ENCODE measurements at regions not wholly inside any gene's neighbourhood (a gene's known extent, or its start where the extent isn't known, plus 50 kb on each side); places are given as distances from the start of the nearest gene placed in this dataset.

DNA sequence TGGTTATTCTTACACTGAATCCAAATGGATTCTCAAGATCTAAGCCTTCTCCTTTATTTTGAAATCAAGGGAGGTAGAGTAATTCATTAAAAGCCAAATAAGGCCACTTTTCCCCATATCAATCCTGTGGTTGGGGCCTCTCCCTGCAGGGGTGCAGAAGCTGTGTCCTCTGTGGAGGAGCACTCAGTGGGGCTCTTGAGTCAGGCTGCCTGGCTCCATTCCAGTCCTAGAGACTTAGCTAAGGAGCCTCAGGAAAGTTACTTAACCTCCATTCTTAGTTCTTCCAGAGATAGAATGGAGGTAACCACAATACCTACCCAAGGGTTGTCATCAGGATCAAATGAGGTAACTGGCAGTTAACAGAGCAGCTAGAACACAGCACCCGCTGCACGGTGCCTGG lies 564.3 kb downstream of the CMPK2 start:
- no peak for DNase-seq

DNA sequence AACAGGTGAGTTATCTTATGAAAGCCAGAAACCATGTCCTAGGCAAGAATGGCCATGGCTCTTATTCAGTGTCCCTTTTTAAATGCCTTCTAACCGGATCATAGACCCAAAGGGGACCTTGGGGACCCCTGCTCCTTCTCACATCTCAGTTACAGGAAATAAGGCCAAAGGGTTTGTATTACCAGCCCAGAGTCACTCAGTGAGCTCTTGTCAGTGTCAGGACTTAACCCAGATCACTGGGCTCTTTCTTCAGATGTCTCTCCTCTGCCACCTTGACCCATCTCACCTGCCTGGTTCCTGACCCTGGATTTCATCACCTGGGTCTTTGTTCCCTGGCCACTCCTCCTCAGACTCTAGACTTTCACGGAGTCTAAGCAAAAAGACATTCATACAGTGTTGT lies 556.7 kb downstream of the CMPK2 start:
- no peak for DNase-seq

DNA sequence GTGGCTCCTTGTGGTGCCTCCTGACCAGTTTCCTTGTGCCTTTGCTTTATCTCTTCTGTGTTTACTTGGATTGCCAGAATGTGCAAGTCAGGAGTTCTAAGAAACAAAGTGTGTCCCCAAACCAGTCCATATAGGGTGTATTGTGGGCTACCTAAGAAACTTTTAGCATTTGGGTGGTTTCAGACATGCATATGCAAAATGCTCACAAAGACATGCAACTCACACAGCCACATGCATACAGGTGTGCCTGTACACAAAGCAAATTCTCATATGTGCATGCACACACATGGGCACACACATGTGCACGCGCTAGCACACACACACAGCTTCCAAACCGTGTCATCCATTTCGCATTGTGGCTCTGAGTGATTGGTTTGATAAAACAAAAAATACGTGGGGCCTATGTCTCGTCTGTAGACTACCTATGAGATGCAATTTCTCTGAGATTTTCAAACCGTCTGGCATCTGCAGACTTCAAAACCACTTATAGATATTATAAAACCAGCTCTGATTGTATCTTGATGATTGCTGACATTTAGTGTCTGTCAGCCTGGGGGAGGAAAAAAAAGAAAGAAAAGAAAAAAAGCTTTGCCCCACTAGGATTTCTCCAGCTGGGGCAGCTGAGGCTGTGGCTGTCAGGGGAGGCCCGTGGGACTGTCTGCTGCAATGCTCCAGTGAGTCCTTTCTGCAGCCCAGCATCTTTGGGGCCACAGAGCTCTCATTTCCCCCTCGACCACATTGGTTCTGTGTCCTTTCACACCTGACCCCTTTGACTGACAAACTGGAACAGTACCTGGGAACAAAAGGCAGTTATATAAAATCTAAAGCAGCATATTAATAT lies 556.1 kb downstream of the CMPK2 start:
- DNase-seq: no peak

DNA sequence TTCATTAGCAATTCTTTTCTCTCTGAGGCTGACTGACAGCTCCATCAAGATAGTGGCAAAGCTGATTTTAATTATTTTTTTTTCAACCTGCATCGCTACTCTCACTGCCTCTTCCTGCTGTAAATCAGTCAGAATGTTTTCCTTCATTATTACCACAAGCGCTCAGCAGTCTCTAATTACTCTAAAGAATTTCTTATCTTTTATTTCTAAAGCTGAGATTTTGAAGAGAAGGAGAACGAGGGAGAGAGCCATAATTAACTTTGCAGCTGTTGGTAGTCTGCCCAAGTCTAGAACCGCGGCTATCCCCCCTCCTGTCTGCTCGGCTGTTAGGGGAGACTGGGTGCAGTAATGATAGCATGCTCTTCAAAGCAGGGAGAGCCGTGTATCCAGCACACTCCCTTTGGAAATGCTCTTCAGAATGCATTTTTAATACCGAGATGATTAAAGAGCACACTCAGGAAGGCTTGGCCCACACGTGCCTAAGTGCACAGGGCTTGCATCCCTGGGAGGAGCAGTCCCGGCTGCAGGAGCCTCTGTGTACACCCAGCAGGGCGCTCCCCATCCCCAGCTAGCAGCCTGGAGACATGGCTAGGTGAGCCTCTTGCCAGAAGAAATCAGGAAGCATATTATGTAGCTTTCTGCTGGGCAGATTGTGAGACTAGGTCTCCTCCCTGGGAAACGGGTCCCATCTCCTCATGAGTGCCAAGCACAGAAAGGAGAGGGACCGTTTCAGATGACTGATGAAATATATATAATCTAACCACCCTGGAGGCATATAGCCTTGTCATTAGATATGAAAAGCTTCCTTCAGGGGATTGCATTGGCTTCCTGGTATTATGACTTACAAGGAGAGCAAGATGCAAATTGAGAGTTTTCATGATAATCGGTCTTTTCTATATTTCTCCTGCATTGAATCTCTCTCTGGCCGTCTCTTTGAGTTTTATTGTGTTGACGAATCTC lies 555.2 kb downstream of the CMPK2 start:
- DNase-seq: no peak

DNA sequence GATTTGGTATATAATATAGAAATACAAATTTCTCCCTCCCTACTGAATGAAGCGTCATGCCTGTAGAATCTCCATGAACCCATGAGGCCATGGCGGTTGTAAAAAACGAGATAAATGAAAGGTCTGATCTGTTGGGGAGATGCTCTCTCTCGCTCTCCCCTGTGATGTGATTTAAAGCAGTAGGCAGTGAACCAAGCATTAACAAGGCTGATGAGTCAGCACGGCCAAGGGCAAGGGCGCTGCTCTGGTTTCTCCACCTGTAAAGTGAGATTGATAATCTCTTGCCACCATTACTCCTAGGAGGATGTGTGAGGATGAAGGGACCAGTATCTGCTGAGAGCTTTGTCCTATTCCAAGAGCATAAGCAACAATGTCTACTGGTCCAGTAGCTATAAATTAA lies 553.3 kb downstream of the CMPK2 start:
- no peak for DNase-seq

DNA sequence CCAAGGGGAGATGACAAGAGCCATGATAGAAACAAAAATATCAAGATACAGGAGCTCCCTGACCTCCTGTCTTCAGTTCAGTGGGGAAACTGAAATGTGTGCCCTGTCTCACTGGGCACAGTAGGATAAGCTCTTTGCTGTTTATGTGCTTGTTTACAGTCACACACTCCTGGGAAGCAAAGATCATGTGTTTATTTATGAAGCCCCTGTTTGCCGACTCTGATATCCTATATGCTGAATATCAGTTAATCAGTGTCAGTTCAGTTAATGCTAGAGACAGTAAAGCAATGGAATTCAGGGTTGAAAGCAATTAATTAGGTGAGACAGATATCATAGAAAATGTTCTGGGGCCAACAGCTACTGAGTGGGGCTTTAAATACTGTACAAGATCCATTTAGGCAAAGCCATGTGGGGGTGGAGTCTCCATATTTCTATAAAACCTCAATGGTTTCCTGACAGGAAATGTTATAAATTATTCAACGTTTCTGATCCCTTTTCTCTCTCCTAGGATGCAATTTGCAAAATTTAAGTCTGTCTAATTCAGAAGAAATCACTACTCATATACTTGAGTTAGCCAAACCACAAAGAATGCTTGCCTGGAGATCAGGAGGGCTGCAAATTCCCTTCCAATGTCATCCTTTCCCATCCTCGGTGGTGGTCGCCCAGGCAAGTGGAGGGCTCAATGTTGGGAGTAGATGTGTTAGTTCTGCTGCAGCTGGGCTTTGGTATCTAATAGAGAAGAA lies 551.3 kb downstream of the CMPK2 start:
- no peak for DNase-seq

DNA sequence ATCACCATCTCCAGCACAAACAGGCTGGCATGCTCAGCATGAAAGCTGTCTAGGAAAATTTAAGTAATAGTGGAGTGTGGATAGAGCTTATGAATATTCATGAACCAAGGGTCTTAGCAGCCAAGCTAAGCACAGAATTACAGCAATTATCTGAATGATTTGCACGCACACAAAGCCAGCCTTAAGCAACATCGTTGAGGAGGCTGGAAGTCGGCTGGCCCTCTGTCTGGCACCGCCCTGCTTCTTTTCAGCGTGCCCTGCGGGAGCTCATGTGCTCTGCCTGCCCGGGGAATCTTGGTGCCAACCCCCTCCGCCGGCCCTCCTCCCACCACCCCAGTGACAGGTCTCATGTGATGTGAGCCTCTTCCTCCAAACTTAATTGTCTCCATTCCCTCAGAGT lies 540.1 kb downstream of the CMPK2 start:
- DNase-seq: no peak

DNA sequence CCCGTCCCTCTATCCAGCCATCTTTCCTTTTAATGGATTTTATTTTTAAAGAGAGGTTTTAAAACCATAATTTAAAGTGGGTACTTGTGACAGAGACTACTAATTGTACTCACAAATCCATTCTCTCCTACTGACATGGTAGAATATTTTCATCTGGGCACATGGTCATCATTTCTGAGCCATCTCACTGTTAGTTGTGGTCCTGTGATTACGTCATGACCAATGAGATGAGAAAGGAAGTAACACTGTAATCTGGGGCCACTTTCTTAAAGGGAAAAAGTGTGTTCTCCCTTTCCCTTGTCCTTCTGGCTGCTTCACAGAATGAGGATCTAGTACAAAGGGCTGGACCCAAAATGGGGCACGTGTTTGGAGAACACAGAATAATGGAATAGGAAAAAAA lies 538.7 kb downstream of the CMPK2 start:
- DNase-seq: no peak

DNA sequence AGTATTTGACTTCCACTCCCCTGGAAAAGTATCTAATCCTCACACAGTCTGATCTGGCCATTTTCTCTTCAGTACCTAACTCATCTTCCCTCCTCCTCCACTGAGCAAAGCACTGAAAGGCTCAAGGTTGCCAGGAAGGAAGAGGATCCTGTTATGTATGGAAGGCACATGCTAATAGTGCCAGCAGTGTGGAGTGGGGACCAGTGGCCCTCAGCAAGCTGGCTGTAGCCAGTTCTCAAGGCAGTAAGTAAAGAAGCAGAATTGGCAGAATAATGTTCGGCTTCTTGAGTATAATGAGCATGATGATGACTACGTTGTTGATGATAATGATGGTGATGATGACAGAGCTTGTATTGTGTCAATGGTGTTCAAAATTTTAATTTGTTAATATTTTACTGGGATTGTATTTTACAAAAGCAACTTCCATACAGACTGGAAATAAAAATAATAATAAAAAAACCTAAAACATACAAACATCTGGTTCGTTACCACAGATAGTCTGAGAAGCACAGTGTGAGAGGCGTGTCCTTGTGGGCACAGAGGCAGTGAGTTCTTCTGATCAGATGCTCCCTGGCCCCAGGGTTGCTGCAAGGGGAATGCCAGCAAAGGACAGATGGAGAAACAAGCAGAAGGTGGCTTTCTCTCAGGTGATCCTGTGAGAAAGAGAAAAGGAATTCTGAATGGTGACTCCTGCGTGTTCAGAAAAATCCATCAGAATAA lies 528.8 kb downstream of the CMPK2 start:
- DNase-seq: no peak

DNA sequence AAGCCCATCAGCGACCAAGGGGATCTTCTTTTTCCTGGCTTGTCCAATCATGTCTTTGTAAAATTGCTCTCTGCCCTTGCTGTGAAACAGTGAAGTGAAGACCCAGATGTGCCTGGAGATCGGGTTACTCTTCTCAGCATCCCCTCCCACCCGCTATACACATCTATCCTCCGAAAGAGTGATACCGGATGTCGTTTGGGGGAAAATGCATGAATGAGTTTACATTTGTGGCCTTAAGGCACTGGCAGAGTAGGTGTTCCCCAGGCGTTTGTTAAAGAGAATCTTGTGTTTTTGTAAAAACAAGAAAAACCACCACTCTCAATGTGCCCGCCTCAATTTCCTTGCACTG lies 528.3 kb downstream of the CMPK2 start:
- DNase-seq: no peak

DNA sequence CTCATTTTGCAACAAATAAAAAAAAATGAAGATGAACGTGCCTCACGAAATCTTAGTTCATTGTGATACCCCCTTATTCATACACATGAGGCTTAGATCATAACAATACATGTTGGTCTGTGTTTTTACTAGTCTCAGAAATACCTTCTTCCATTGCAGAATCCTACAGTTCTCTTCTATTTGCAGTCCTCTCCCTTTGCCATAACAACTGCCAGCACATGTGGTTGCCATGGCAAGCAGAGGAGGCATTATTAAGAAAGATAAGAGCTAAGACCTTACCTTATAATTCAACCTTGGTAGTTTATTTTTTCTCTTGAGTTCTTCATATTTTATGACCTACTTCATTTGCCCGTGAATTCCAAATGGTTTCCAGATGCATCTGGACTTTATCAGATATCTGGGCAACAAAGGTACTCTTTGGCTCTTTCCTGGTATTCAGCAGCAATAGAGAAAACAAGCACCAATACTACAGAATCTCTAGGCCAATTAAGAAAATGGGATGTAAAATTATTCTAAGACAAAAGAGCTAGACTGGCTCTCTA lies 524.0 kb downstream of the CMPK2 start:
- no peak for DNase-seq

DNA sequence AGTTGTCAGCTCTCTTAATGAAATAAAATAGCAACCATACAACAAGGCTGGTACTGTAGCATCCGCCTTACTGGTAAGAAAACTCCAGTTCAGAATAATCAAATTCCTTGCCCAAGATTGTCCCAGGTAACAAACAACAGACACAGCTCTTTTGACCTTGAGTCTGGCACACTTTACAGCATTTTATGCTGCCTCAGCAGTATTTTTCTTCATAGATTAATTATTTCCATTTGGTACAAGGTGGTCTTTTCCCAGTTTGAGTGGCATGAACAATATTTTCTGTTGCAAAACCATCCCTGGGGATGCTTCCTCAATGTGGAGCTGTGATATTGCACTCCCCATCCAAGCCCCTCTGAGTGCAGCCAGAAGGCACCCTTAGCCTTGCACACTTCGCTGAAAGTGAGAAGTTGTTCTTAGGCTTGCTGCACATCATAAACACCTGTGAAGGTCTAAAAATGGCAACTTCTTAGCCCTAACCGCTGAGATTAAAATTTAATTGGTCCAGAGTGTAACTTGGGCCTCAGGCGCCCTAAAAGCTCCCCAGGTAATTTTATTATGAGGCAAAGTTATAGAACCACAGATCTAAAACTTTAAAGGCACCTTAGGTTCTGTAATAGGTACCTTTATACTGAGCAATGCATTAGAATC lies 523.3 kb downstream of the CMPK2 start:
- DNase-seq: no peak

DNA sequence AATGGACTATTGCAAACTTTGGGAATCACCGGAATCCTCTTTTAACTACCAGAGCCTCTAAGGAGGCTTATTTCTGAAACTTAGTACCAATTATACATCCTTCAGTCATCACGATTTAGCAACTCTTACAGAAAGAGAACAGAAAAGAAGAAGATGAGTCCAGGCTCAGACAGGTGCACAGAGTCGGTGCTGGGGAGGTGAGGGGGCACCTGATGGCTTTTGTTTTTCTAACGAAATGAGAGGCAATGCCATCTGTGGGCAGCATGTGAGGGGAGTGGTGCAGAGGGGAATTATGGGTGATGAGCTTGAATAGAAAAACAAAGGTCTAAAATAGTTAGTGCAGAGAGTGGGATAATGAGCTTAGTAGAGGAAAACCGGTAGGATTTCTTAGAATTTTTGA lies 522.6 kb downstream of the CMPK2 start:
- no peak for DNase-seq

DNA sequence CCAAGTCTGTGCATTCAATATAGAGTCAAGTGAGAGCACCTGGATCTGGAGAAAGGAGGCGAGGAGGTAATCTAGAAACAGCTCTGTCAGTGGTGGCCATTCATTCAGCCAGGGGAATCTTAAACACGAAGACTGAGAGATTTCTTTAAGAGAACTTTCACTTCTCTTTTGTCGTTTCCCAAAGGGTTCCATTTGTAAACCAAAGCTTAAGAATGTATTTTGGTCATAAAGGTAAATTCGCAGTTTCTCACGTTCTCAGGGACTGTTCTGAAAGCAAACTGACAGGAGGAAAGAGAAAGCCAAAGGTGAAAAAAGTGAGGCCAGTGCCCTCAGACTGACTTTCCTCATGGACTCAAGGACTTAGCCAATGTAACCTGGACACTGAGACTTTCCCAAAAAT lies 513.5 kb downstream of the CMPK2 start:
- DNase-seq: no peak

DNA sequence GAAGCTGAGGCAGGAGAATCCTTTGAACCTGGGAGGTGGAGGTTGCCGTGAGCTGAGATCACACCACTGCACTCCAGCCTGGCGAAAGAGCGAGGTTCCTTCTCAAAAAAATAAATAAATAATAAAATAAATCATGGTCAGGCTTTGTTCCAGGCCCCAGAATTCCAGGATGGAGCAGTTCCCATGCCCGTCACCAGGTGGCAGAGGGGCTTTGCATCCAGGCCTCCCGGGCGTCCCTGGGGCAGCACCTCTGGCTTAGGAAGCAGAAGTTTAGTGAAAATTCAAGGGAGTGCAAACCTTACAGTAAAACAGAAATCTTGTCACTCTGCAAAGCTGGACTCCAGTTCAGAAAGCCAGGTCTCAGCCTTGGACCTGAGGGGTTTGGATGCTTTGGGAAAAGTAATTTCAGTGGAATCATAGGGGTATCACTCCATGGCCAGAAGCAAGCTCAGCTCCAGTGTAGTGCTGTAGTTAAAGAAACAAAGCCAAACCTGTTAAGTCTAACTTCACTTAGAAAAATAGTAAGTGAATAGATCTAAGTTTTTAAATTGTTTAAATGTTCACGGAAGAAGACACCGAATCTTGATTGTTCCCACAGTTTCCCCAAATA lies 512.7 kb downstream of the CMPK2 start:
- no peak for DNase-seq

DNA sequence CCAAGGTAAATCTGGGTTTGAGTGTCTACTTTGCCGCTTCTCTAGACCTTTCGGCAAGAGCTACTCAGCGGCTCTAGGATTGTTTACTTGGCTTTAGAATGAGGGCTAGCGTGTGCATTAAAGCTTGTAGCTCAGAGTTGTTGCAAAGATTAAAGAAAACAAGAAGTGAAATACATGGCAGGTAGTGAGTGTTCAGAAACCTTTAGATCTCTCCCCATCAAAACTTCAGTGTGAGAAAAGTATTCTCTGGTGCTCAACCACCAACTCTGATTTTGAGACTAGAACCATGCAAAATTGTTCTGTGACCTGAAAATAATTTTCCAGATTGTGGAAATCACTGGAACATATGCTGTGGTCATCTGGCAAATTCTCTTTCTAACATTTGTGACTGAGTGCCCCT lies 512.0 kb downstream of the CMPK2 start:
- DNase-seq: no peak

DNA sequence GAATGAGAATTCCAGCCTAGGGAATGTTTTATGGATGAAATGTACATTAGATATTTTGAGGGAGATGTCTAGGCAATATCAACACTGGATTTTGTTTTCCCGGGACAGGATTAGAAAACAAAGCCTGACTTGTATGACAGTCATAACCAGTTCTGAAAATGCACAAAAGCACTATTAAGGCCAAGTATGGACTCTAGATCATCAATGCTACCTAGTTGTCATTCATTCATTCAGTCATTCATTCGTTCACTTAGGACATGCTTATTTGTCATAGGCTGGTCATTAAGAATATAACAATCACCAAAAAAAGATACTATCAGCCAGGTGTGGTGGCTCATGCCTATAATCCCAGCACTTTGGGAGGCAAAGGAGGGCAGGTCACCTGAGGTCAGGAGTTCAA lies 511.2 kb downstream of the CMPK2 start:
- no peak for DNase-seq

DNA sequence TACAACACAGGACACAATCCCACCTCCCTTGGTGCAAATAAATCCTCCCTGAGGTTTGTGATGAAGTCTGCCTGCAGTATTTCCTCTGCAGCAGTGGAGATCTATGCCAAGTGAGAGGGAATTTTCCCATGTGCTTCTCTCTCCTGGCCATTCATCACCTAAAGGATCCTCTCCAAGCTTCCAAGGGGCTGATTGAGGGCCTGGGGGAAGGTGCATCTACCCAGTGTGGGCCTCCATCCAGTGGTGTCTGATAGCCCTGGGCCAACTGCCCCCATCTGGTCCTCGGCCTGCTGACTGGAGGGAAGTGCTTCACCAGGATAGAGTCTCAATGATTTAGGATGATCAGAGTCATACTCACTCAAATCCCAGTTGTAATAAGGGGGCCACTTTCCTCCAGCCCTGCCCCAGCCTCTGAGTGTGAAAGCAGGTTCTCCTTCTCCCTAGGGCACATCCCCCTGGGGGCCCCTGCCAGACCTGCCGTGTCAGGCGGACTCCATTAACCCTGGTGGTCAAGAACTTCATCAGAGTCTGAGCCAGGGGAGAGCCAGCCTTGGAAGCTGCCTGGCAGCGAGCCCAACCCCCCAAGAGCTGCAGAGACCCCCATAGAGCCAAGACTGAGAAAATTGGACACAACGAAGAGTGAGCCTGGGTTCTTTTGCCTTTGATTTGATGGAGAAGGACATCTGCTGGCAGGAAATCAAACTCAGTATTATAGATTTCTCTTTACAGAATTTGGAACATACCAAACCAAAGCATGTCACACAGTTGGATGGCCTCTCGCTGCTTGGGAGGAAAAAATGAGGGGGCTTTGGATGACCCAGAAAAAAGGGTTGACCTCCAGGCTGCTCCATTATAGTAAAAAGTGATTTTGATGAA lies 509.6 kb downstream of the CMPK2 start:
- DNase-seq: no peak

DNA sequence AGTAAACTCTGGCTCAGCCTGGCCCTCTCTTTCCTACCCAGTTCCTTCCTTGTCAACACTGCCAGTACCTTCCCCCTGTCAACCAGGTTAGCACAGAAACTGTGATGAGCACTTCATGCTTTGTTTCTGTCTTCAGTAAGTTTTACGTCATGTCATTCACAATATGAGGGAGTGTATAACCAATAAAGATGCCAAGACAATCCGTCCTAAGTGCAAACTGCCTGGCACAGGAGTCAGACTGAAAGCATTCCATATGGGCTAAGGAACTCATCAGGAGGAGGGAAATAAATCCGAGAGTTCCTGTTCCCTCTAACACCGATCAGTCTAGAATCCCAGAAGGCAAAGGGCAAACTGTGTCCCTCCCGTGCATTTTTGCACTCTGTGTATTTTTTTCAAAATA lies 507.2 kb downstream of the CMPK2 start:
- DNase-seq: no peak

DNA sequence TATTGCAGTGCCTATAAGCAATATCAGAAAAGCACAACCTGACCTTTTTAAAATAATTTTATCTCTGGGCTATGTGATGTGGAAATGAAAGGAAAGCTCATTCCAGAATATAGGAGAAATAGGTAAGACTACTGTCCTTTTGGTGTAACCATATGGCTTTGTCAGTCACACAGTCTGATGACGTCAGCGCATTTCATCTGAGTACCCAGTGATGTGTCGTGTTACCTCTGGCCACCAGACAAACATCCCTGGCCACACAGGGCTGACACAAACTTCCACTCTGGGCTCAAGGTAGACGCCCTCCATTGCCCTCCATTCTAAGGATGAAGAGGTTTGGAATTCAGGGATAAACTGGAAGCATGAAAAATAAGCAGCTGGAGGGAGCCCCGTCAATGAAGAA lies 506.7 kb downstream of the CMPK2 start:
- no peak for DNase-seq
